ENCODE measurements at regions not wholly inside any gene's neighbourhood (a gene's known extent, or its start where the extent isn't known, plus 50 kb on each side); places are given as distances from the start of the nearest gene placed in this dataset.

- H3K9me3 ChIP-seq (ENCODE audit: control extremely low read depth in 1 of 5, control insufficient read depth in 4 of 5, insufficient read depth in 2 of 5, low read depth in 1 of 5, low read length in 4 of 5), result peaks cover 0 to 5% (median 0%) of the 10 kb centered on the region in 5 experiments
- H3K36me3 ChIP-seq (ENCODE audit: control insufficient read depth in 4 of 4, insufficient read depth in 4 of 4, low read length in 3 of 4), result no peaks in the 10 kb centered on the region
- POLR2A ChIA-PET, result no interaction called here
- WGBS (ENCODE audit: insufficient coverage), result 4% methylated on average over 3 of the region's 5 CpGs
- peak; percentile 37 to 76 (median 62) for DNase-seq
- H3K4me3 ChIP-seq (ENCODE audit: control insufficient read depth in 1 of 7, extremely low read depth in 1 of 7, insufficient read depth in 4 of 7, low read depth in 2 of 7, low read length in 6 of 7), result peak overlapping the region in 1 of 7 experiments; percentile 45
- CTCF ChIA-PET, result interaction anchor here (1.1 to 3.7 kb wide), 6 partner anchors 10 to 100 kb away, joined by 3 to 12 read pairs (median 4); no protein-coding TSS in a partner anchor
- peak overlapping the region in 1 of 2 experiments; percentile 19 for H3K27ac ChIP-seq (ENCODE audit: insufficient read depth in 1 of 2, low read depth in 1 of 2, low read length in 2 of 2, poor library complexity in 1 of 2, severe bottlenecking in 2 of 2)
- peaks cover 4 to 33% (median 22%) of the 10 kb centered on the region in 4 experiments for H3K4me1 ChIP-seq (ENCODE audit: control extremely low read depth in 1 of 4, control insufficient read depth in 4 of 4, insufficient read depth in 4 of 4, low read length in 3 of 4)
- no peaks in the 10 kb centered on the region for H3K27me3 ChIP-seq (replicated peaks in 2 of 5; ENCODE audit: control insufficient read depth in 4 of 5, insufficient read depth in 5 of 5, low read length in 4 of 5)
Measured at GRCh38 chr10:6642876-6643275, 62.8 kb upstream of the PRKCQ start.

DNA sequence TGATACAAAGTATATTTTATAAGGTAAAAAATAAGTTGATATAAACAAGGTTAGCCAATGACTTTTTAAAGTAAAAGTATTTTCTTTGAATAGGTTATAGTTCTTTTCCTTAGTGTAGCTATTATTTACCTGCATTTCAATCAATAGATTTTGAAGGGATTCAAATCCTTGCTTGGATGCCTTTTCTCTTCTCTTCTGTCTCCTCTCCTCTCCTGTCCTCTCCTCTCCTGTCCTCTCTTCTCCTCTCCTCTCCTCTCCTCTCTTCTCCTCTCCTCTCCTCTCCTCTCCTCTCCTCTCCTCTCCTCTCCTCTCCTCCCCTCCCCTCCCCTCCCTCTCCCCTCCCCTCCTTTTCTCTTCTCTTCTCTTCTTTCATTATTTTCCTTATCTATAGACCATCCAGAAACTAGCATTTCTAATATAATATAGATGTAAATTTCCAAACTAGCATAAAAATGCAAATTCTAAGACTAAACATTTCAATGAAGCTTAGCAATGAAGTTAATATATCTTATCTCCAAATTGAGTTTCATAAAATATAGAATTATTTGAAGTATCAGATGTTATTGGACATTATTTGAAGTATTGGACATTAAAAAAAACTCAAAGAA, 60.5 kb upstream of the PRKCQ start:
- Histone ChIP-seq H3K36me3 (ENCODE audit: control insufficient read depth in 4 of 4, insufficient read depth in 4 of 4, low read length in 3 of 4) (no peaks in the 10 kb centered on the region), H3K4me1 (ENCODE audit: control extremely low read depth in 1 of 4, control insufficient read depth in 4 of 4, insufficient read depth in 4 of 4, low read length in 3 of 4) (peaks cover 4 to 27% (median 20%) of the 10 kb centered on the region in 4 experiments), H3K27me3 (replicated peaks in 2 of 5; ENCODE audit: control insufficient read depth in 4 of 5, insufficient read depth in 5 of 5, low read length in 4 of 5) (no peaks in the 10 kb centered on the region), H3K9me3 (ENCODE audit: control extremely low read depth in 1 of 5, control insufficient read depth in 4 of 5, insufficient read depth in 2 of 5, low read depth in 1 of 5, low read length in 4 of 5) (peaks cover 0 to 5% (median 0%) of the 10 kb centered on the region in 5 experiments), H3K27ac (ENCODE audit: insufficient read depth in 1 of 2, low read depth in 1 of 2, low read length in 2 of 2, poor library complexity in 1 of 2, severe bottlenecking in 2 of 2) (no peak overlapping the region), H3K4me3 (ENCODE audit: control insufficient read depth in 1 of 7, extremely low read depth in 1 of 7, insufficient read depth in 4 of 7, low read depth in 2 of 7, low read length in 6 of 7) (no peak overlapping the region)
- ChIA-PET POLR2A (no interaction called here), CTCF (interaction anchor here (1.4 kb wide), 1 partner anchor 158 kb away, joined by 3 read pairs; no protein-coding TSS in a partner anchor)
- DNase-seq, result no peak

DNA sequence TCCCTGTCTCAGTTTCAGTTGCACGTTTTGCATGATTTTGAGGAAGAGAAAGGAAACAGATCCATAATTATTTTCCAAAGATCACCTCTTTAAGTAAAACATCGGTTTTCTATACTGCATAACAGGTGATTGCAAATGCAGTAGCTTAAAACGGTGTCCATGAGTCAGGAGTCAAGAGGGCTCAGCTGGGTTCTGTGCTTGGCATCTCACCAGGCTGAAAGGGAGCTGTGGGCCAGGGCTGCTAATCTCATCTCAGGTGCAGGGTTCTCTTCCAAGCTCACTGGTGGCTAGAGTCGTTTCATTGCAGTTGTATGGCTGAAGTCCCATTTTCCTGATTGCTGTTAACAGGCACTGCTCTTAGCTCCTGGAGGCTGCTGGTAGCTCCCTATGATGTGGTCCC, 57.0 kb upstream of the PRKCQ start:
- peaks cover 0 to 5% (median 0%) of the 10 kb centered on the region in 5 experiments for H3K9me3 ChIP-seq (ENCODE audit: control extremely low read depth in 1 of 5, control insufficient read depth in 4 of 5, insufficient read depth in 2 of 5, low read depth in 1 of 5, low read length in 4 of 5)
- no peaks in the 10 kb centered on the region for H3K27me3 ChIP-seq (replicated peaks in 2 of 5; ENCODE audit: control insufficient read depth in 4 of 5, insufficient read depth in 5 of 5, low read length in 4 of 5)
- no peaks in the 10 kb centered on the region for H3K36me3 ChIP-seq (ENCODE audit: control insufficient read depth in 4 of 4, insufficient read depth in 4 of 4, low read length in 3 of 4)
- H3K4me3 ChIP-seq (ENCODE audit: control insufficient read depth in 1 of 7, extremely low read depth in 1 of 7, insufficient read depth in 4 of 7, low read depth in 2 of 7, low read length in 6 of 7), result no peak overlapping the region
- no peak overlapping the region for H3K27ac ChIP-seq (ENCODE audit: insufficient read depth in 1 of 2, low read depth in 1 of 2, low read length in 2 of 2, poor library complexity in 1 of 2, severe bottlenecking in 2 of 2)
- POLR2A ChIA-PET, result no interaction called here
- DNase-seq, result no peak
- 98% methylated on average over 3 of the region's 4 CpGs for WGBS (ENCODE audit: insufficient coverage)
- CTCF ChIA-PET, result no interaction called here
- H3K4me1 ChIP-seq (ENCODE audit: control extremely low read depth in 1 of 4, control insufficient read depth in 4 of 4, insufficient read depth in 4 of 4, low read length in 3 of 4), result no peaks in the 10 kb centered on the region

DNA sequence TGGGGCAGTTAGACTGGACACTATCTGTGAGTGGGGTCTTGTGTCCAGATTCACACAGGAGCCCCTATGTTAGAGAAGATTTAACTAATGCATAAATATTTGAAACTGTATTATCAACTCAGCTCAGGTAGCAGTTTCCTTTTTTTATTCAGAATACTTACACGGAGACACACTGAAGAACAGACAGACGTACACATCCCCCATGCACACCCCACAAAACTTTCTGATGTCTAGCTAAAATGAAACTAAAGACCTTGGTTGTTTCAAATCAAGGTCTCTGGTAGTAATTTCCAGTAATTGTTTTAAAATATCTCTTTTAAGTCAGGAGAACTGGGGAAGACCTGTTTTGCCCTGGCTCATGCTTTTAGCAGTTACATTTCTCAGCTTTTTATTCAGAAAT, 55.7 kb upstream of the PRKCQ start:
- ChIA-PET POLR2A (no interaction called here), CTCF (interaction anchor here (0.9 to 1.3 kb wide), 2 partner anchors 10 to 28 kb away, joined by 3 read pairs; no protein-coding TSS in a partner anchor)
- Histone ChIP-seq H3K9me3 (ENCODE audit: control extremely low read depth in 1 of 5, control insufficient read depth in 4 of 5, insufficient read depth in 2 of 5, low read depth in 1 of 5, low read length in 4 of 5) (peaks cover 0 to 5% (median 0%) of the 10 kb centered on the region in 5 experiments), H3K36me3 (ENCODE audit: control insufficient read depth in 4 of 4, insufficient read depth in 4 of 4, low read length in 3 of 4) (no peaks in the 10 kb centered on the region), H3K4me1 (ENCODE audit: control extremely low read depth in 1 of 4, control insufficient read depth in 4 of 4, insufficient read depth in 4 of 4, low read length in 3 of 4) (no peaks in the 10 kb centered on the region), H3K27ac (ENCODE audit: insufficient read depth in 1 of 2, low read depth in 1 of 2, low read length in 2 of 2, poor library complexity in 1 of 2, severe bottlenecking in 2 of 2) (no peak overlapping the region), H3K4me3 (ENCODE audit: control insufficient read depth in 1 of 7, extremely low read depth in 1 of 7, insufficient read depth in 4 of 7, low read depth in 2 of 7, low read length in 6 of 7) (no peak overlapping the region), H3K27me3 (replicated peaks in 2 of 5; ENCODE audit: control insufficient read depth in 4 of 5, insufficient read depth in 5 of 5, low read length in 4 of 5) (no peaks in the 10 kb centered on the region)
- DNase-seq, result no peak
- 82% methylated on average over 2 of the region's 2 CpGs for WGBS (ENCODE audit: insufficient coverage)

Data from common myeloid progenitor, CD34-positive (primary cell).